ENCODE measurements at regions not wholly inside any gene's neighbourhood (a gene's known extent, or its start where the extent isn't known, plus 50 kb on each side); places are given as distances from the start of the nearest gene placed in this dataset.

GRCh38 chr13:74190999-74191398 is 56.8 kb upstream of the KLF12 start:
- no peaks in the 10 kb centered on the region for H3K9me3 ChIP-seq (ENCODE audit: control insufficient read depth, insufficient read depth, low read length)
- H3K27me3 ChIP-seq (ENCODE audit: control insufficient read depth, insufficient read depth, low read length), result no peaks in the 10 kb centered on the region
- no peak overlapping the region for H3K4me3 ChIP-seq (ENCODE audit: low read length)
- no peaks in the 10 kb centered on the region for H3K36me3 ChIP-seq (ENCODE audit: control insufficient read depth, insufficient read depth, low read length)
- DNase-seq (ENCODE audit: low read depth, low spot score), result no peak
- no peak overlapping the region for H3K27ac ChIP-seq (ENCODE audit: low read length)
- no peaks in the 10 kb centered on the region for H3K4me1 ChIP-seq (ENCODE audit: control insufficient read depth, insufficient read depth, low read length)
- no CpG with 5 or more reads among the region's 1 CpG for WGBS (ENCODE audit: insufficient coverage, insufficient read length)

- Histone ChIP-seq H3K36me3 (ENCODE audit: control insufficient read depth, insufficient read depth, low read length) (no peaks in the 10 kb centered on the region), H3K27me3 (ENCODE audit: control insufficient read depth, insufficient read depth, low read length) (no peaks in the 10 kb centered on the region), H3K27ac (ENCODE audit: low read length) (no peak overlapping the region), H3K4me3 (ENCODE audit: low read length) (no peak overlapping the region), H3K4me1 (ENCODE audit: control insufficient read depth, insufficient read depth, low read length) (no peaks in the 10 kb centered on the region), H3K9me3 (ENCODE audit: control insufficient read depth, insufficient read depth, low read length) (no peaks in the 10 kb centered on the region)
- WGBS (ENCODE audit: insufficient coverage, insufficient read length), result no CpG with 5 or more reads among the region's 2 CpGs
- DNase-seq (ENCODE audit: low read depth, low spot score), result no peak
Observed at GRCh38 chr13:74187564-74187963, 53.4 kb upstream of the KLF12 start.

GRCh38 chr13:74184283-74184682 is 50.1 kb upstream of the KLF12 start:
- Histone ChIP-seq H3K4me1 (ENCODE audit: control insufficient read depth, insufficient read depth, low read length) (no peaks in the 10 kb centered on the region), H3K27me3 (ENCODE audit: control insufficient read depth, insufficient read depth, low read length) (no peaks in the 10 kb centered on the region), H3K4me3 (ENCODE audit: low read length) (no peak overlapping the region), H3K36me3 (ENCODE audit: control insufficient read depth, insufficient read depth, low read length) (no peaks in the 10 kb centered on the region), H3K27ac (ENCODE audit: low read length) (no peak overlapping the region), H3K9me3 (ENCODE audit: control insufficient read depth, insufficient read depth, low read length) (no peaks in the 10 kb centered on the region)
- DNase-seq (ENCODE audit: low read depth, low spot score), result no peak
- WGBS (ENCODE audit: insufficient coverage, insufficient read length), result no CpG with 5 or more reads among the region's 1 CpG

Measured in iPS DF 6.9 (cell line).